GM21786 (cell line): ENCODE measurements at regions not wholly inside any gene's neighbourhood (a gene's known extent, or its start where the extent isn't known, plus 50 kb on each side); places are given as distances from the start of the nearest gene placed in this dataset.

Experiments used
- ATAC-seq: cut with Tn5 transposase; IDR thresholded peaks from one replicate; pipeline ENCODE4 v1.9.1; 2021; ENCODE audit not compliant: unreplicated experiment

DNA sequence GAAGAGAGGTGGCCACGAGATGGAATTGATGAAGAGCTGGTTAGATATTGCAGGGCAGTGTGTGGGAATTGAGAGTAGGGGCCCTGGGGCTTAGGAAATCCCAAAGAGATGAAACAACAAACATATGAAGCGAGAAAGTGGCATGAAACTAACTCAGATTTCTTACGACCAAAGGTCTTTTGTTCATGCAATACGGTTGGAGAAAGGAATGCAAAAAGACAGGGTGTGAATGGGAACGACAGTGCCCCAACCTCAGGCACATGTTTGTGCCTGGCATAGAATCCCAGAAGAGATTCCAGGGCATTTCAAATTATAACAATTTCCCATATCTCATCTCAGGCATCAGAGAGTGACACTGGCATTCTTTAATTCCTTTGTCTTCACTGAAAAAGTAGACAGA lies 199.2 kb downstream of the ACTL7B start:
- ATAC-seq: no peak

GRCh38 chr9:108655818-108656217 lies 200.0 kb downstream of the ACTL7B start:
- ATAC-seq: no peak

DNA sequence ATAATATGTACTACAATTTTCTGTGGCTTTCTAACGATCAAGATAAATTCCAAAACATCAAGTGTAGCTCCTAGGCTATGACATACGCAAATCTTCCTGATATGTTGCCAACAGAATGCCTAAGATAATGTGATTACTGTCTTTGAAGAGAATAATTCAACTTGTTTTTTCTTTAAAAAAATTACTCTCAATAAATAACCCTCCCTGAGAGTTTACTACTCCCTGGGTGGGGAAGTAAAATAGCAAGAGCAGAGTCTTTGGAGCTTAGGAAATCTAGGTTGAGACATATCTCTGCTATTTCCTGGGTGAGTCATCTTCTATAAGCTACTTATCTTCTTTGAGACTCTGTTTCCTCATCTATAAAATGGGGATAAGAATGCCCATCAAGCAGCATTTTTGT lies 201.2 kb downstream of the ACTL7B start:
- no peak for ATAC-seq

DNA sequence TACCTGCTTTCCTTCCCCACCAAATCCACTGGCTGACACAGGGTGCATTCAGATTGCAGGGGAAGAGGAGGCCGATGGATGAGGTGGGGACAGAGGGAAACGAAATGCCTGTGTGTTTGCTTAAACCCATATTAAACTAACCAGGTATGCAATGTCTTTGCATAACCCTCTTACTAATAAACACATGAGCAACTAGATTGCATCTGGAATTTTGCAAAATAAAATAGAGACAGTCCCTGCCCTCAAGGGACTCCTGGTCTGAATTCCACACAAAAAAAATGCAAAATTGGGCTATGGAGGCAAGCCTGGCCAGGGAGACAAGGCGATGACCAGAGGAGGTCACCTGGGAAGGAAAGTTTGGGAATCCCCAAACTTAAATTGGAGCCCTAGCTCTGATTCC lies 202.9 kb downstream of the ACTL7B start:
- ATAC-seq: no peak

DNA sequence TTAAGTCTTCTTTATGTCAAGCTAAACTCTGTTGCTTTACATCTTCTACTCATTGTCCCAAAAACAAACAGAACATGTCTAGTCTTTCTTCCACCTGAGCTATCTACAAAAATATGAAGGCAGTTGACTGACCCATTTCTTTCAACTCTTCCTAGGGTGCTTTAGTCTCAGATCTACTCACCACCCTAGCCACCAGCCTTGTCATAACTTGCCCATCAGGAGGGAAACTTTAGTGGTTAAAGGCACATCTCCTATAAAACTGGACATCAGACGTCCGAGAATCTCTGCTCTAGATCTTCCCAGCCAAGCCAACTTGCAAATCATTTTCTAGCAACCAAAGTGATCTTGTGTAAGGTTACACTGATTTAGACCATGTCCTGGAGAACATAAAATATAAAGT lies 205.0 kb downstream of the ACTL7B start:
- no peak for ATAC-seq

- ATAC-seq: no peak
Measured at GRCh38 chr9:108645520-108645919, 210.3 kb downstream of the ACTL7B start.

DNA sequence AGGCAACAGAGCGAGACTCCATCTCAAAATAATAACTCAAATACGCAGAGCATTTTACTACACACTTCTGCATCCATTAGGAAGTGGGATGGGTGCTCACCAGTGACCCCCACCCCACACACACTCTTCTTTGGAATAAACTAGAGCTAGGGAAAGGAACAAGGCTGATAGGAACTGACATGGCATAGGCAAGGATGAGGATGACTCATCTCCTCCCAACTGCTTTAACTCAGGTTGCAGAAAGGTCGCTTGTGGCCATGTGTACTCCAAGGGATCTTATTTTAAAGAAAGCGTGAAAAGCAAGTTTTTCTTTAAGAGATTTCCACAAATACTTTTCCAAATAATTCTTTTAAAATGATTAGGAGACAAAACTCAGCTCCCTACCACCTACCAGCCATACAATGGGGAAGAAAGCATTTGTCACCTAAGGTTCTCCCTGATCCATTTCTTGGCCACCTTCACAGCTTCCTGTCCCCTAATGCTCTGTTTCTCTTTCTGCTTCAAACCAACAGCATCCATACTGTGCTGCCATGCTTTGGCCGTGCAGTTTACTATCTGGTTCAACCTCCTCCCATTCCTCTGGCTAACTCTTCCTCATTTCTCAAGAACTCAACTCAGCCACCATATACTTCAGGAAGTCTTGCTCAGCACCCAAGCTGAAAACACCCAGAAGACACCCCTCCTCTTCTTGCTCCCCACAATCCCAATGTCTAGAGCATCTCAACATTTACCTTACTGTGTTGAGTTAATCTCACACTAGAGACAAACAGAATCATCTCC lies 211.9 kb downstream of the ACTL7B start:
- ATAC-seq: no peak

- ATAC-seq: no peak
Measured at GRCh38 chr9:108642871-108643270, 212.9 kb downstream of the ACTL7B start.

DNA sequence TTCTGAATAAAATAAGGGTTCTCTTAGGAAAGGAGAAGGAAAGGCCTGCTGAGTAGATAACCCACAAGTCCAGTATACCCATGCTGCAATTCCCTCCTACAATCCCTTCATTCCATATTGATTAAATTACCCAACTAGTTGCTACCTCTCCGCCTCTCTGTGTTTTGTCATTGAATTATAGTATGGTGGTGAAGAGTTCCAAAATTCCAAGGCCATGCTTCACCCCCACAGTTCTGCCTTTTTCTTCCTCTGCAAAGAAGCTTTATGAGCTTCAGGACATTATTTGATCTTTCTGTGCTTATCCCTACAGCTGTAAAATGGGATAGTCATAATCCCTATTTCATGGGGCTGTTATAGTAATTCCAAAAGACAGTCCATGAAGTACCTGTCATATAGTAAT lies 215.6 kb downstream of the ACTL7B start:
- no peak for ATAC-seq

- no peak for ATAC-seq
Measured at GRCh38 chr9:108639696-108640095, 216.1 kb downstream of the ACTL7B start.

DNA sequence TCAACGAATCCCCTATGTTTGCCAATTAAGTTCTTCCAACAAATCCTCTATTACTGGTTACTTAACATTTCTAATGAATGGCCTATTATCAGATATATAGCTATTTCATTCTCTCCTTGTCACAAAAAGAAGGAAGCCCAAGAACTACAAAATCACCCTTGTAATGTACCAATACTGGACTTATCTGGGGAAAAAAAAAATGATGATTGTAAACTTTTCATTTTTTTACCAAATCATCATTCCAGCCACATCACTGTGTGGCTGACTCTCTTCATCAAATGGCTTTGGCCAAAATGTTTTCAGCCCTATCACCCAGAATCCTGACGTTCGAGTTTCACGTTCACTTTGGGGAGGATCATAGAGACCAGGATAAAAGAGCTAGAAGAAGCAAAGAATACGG lies 216.7 kb downstream of the ACTL7B start:
- no peak for ATAC-seq

GRCh38 chr9:108637340-108637739 lies 218.4 kb downstream of the ACTL7B start:
- no peak for ATAC-seq

DNA sequence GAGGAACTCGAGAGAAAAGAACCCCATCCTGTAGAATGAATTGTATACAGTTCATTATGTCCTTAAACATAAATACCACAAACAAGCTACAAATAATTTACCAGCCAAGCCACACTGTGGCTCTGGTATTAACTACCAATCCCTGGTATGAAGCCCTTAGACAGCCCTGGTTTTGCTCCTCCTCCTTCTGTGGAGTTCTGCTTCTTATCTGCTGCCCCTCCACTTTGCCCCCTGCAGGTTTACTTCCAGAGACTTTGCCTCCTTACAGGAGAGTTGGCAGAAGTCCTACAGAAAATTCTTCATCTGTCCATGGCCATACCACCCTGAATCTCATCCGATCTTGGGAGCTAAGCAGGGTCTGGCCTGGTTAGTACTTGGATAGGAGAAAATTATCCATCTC lies 219.8 kb downstream of the ACTL7B start:
- ATAC-seq: no peak

- ATAC-seq: no peak
Measured at GRCh38 chr9:108634672-108635462, 220.9 kb downstream of the ACTL7B start.

DNA sequence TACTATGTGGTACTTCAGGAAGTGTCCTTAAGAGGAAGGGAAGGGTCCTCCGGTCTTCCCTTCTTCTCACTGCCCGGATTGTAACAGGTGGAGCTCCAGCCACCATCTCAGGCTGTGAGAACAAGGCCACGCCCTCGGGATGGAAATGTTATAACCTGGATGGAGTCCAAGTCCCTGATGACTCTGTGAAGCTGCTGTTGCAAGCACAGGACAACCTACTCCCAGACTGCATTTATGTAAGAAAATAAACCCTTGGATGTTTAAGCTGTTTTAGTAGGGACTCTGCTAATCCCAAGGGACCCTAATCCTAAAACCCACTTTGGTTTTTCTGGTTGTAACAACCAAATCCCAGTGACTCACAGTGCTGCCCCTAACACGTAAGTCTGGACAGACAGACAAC lies 221.6 kb downstream of the ACTL7B start:
- ATAC-seq: no peak

- ATAC-seq: no peak
Measured at GRCh38 chr9:108631496-108632285, 224.1 kb downstream of the ACTL7B start.

GRCh38 chr9:108628316-108628715 lies 227.5 kb downstream of the ACTL7B start:
- no peak for ATAC-seq

- no peak for ATAC-seq
Measured at GRCh38 chr9:108626743-108627142, 229.0 kb downstream of the ACTL7B start.

GRCh38 chr9:108621991-108622855 lies 233.6 kb downstream of the ACTL7B start:
- ATAC-seq: no peak

GRCh38 chr9:108620767-108621166 lies 235.0 kb downstream of the ACTL7B start:
- ATAC-seq: no peak
